Heart left ventricle (tissue), 16 donors: ENCODE measurements at regions not wholly inside any gene's neighbourhood (a gene's known extent, or its start where the extent isn't known, plus 50 kb on each side); places are given as distances from the start of the nearest gene placed in this dataset.
A peak's percentile ranks its signal among the peaks of the same experiment; 100 is the strongest.

Experiments used
- ATAC-seq, 4 donors: fragments of 200-7000 bp; cut with Tn5 transposase; one replicate each; pipeline ENCODE4 v1.9.1; 2020 to 2022; ENCODE audit warnings: moderate library complexity in 4 of 4, mild to moderate bottlenecking in 3 of 4, moderate number of reproducible peaks in 1 of 4
- DNase-seq, 5 donors: peaks; one replicate each; pipeline ENCODE4 v3.0.0-alpha.2; 2020
- H3K27ac ChIP-seq, 12 donors: fragments of 200-600 bp; sonication (generic) in 4 of 12; one replicate each; pipeline versions ENCODE4 v1.5.0 to v1.8.0; 2016 to 2022; ENCODE audit warnings: mild to moderate bottlenecking in 2 of 12
- H3K27me3 ChIP-seq, 9 donors: fragments of 200-600 bp; sonication (generic) in 2 of 9; one replicate each; pipeline versions ENCODE4 v1.5.1 to v1.8.0; 2016 to 2022; ENCODE audit warnings: mild to moderate bottlenecking in 3 of 9
- H3K36me3 ChIP-seq, 9 donors: fragments of 200-600 bp; sonication (generic) in 2 of 9; one replicate each; pipeline versions ENCODE4 v1.5.0 to v1.8.0; 2018 to 2022; ENCODE audit warnings: mild to moderate bottlenecking in 2 of 9
- H3K4me1 ChIP-seq, 12 donors: fragments of 200-600 bp; sonication (generic) in 4 of 12; one replicate each; pipeline versions ENCODE4 v1.5.0 to v1.8.0; 2016 to 2022; ENCODE audit warnings: mild to moderate bottlenecking in 3 of 12
- H3K4me3 ChIP-seq, 12 donors: fragments of 200-600 bp; sonication (generic) in 4 of 12; one replicate each; pipeline versions ENCODE4 v1.5.0 to v1.8.0; 2017 to 2022; ENCODE audit warnings: mild to moderate bottlenecking in 9 of 12, moderate library complexity in 4 of 12
- H3K9me3 ChIP-seq, 12 donors: fragments of 200-600 bp; sonication (generic) in 4 of 12; one replicate each; pipeline versions ENCODE4 v1.5.0 to v1.8.0; 2016 to 2022; ENCODE audit warnings: mild to moderate bottlenecking in 1 of 12
- POLR2A ChIP-seq, 2 donors: fragments of 450-650 bp; IDR thresholded peaks; one replicate each; pipeline ENCODE4 v1.6.1; 2017; ENCODE audit warnings: antibody characterized with exemption in 2 of 2, mild to moderate bottlenecking in 2 of 2, moderate library complexity in 2 of 2
- WGBS, 4 donors: extraction: QIAGEN DNeasy Blood & Tissue Kit in 2 of 4; methylation state at CpG; one replicate each; pipeline versions ENCODE4 v1.1.5 to v1.1.7; 2013 to 2018; 5-methylcytosine and 5-hydroxymethylcytosine counted together
- intact Hi-C, 10 donors: fragments of 100-400 bp; cut with DNase I; formaldehyde crosslinking; loops; one replicate each; pipeline versions ENCODE4 v1.11.1 to v1.14.2; 2022
- TF ChIP-seq, protein P1 (sequence below), 12 donors: fragments of 200-600 bp; sonication (generic) in 4 of 12; IDR thresholded peaks; one replicate each; pipeline versions ENCODE4 v1.5.0 to v1.8.0; 2018 to 2022; ENCODE audit warnings: antibody characterized with exemption in 12 of 12, mild to moderate bottlenecking in 5 of 12
- donor health status: ischemic (EF 13 %, LVEDD 7.1; RV severe dilation, severe dysfunction).
- donor health status: healthy with polysubstance abuse.
- donor health status: DM: no; HTN: yes; CAD: no.
- donor health status: DM: no; HTN: no; CAD: no.
- donor health status: ischemic (EF 25% LVEDD 6.9; RV normal size, moderate dysfunction).
- donor health status: ischemic (EF 25% LVEDD 5.7; RV mildly dilated, moderate dysfunction).
- donor health status: healthy.
- donor health status: DM: yes; HTN: yes; CAD: no.
- donor health status: ischemic (EF 35%, LVEDD 5.7; RV mildly dilated, moderate dysfunction).
- donor health status: nonischemic (EF 11% LVEDD 7.7; RV severe dilation, severe dysfunction).
- donor health status: DM: yes; HTN: yes; CAD: no.
- donor health status: PGD.
- donor health status: ischemic (EF 29% LVEDD 5.4; RV normal size, mild dysfunction).
- donor health status: nonischemic (EF 23%, LVEDD 6.1; RV moderate dilation, normal function).

DNA sequence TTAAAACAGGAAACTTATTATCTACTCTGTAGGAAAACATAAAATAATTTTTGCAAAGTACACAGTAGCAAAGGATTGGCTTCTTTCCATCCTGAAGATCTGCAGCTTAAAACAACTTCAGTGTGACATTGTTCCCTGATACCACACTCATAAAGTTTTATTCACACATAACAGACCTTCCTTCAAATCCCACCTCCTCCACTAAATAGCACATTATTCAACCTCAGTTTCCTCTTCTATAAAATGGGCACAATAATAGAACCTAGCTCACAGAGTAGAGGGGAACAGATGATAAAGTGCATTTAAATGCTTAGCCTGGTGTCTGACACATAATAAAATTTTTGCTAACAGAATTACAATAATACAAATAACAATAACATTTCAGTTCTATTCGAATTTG lies 250.4 kb upstream of the RBBP8 start:
- Histone ChIP-seq H3K4me1 (peaks cover 0 to 13% (median 9%) of the 10 kb centered on the region in 12 donors), H3K9me3 (peaks cover 0 to 3% (median 0%) of the 10 kb centered on the region in 12 donors), H3K27ac (peak overlapping the region in 1 of 12 donors; percentile 49), H3K4me3 (peak overlapping the region in 1 of 12 donors; percentile 6), H3K36me3 (no peaks in the 10 kb centered on the region), H3K27me3 (no peaks in the 10 kb centered on the region)
- no peak for ATAC-seq
- TF ChIP-seq, protein P1, sequence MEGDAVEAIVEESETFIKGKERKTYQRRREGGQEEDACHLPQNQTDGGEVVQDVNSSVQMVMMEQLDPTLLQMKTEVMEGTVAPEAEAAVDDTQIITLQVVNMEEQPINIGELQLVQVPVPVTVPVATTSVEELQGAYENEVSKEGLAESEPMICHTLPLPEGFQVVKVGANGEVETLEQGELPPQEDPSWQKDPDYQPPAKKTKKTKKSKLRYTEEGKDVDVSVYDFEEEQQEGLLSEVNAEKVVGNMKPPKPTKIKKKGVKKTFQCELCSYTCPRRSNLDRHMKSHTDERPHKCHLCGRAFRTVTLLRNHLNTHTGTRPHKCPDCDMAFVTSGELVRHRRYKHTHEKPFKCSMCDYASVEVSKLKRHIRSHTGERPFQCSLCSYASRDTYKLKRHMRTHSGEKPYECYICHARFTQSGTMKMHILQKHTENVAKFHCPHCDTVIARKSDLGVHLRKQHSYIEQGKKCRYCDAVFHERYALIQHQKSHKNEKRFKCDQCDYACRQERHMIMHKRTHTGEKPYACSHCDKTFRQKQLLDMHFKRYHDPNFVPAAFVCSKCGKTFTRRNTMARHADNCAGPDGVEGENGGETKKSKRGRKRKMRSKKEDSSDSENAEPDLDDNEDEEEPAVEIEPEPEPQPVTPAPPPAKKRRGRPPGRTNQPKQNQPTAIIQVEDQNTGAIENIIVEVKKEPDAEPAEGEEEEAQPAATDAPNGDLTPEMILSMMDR (IDR thresholded peaks at IDR 0.05), result no peak
- TF ChIP-seq POLR2A (IDR thresholded peaks at IDR 0.05), result no peak
- intact Hi-C loops, result no loop called here
- WGBS, 4 donors, result 37 to 52% (median 40%) methylated on average over 1 of the region's 1 CpG
- no peak for DNase-seq

DNA sequence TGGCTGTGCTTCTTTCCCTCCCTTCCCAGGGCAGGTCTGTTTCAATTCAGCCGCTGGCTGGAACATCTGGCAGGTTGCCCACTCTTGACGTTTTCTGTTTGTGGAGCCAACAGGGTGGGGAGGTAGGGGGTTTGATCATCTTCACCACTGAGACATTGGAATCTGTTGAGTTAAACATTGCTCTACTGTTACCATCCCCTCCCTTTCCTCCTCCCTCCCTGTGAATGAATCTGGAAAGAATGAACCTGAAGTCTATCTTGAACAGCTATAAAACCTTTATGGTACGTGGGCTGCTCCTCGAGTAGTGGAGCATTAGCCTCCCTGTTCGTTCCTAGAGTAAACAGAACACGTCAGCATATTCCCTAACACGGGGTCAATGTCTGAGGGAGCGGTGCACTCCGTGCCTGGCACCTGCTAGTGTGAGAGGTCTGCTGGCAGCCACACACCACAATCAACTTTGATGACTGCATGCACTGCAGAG lies 249.9 kb upstream of the RBBP8 start:
- H3K27me3 ChIP-seq, result no peaks in the 10 kb centered on the region
- TF ChIP-seq POLR2A (IDR thresholded peaks at IDR 0.05), result no peak
- TF ChIP-seq, protein P1 (IDR thresholded peaks at IDR 0.05), result no peak
- intact Hi-C loops, result no loop called here
- no peaks in the 10 kb centered on the region for H3K36me3 ChIP-seq
- peak overlapping the region in 5 of 12 donors; percentile 6 to 20 (median 13) for H3K4me3 ChIP-seq
- DNase-seq (peak in 4 of 5 donors; percentile 53 to 67 (median 58)), ATAC-seq (peak; percentile 73 to 93 (median 86))
- H3K9me3 ChIP-seq, result peaks cover 0 to 4% (median 0%) of the 10 kb centered on the region in 12 donors
- peak overlapping the region in 1 of 12 donors; percentile 49 for H3K27ac ChIP-seq
- 11 to 16% (median 13%) methylated on average over 8 to 9 of the region's 9 CpGs for WGBS, 4 donors
- H3K4me1 ChIP-seq, result peaks cover 0 to 13% (median 9%) of the 10 kb centered on the region in 12 donors

DNA sequence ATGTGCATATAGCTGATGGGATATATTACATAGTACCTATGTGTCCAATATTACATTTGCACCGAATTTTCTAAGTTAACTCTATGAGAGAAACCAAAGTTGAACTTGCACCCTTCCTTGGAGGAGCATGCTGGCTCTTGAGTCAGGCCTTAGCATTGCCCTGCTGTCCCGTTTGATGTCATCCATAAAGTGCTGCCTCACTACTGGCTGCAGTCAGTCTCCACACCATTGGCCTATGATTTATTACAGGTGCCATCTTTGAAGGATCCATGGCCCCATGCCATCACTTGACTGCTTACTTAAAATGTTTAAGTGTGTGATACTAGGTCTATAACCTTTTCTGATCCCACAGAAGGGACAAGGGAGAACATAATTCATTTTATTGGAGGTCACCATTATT lies 249.3 kb upstream of the RBBP8 start:
- 84 to 91% (median 85%) methylated on average over 2 of the region's 2 CpGs for WGBS, 4 donors
- no peak overlapping the region for H3K27ac ChIP-seq
- no peaks in the 10 kb centered on the region for H3K36me3 ChIP-seq
- H3K4me1 ChIP-seq, result peaks cover 0 to 13% (median 9%) of the 10 kb centered on the region in 12 donors
- DNase-seq (no peak), ATAC-seq (peak in 1 of 4 donors; percentile 31)
- H3K4me3 ChIP-seq, result no peak overlapping the region
- H3K9me3 ChIP-seq, result peaks cover 0 to 4% (median 0%) of the 10 kb centered on the region in 12 donors
- H3K27me3 ChIP-seq, result no peaks in the 10 kb centered on the region
- TF ChIP-seq, protein P1 (IDR thresholded peaks at IDR 0.05), result no peak
- no peak for TF ChIP-seq POLR2A (IDR thresholded peaks at IDR 0.05)
- intact Hi-C loops, result no loop called here

DNA sequence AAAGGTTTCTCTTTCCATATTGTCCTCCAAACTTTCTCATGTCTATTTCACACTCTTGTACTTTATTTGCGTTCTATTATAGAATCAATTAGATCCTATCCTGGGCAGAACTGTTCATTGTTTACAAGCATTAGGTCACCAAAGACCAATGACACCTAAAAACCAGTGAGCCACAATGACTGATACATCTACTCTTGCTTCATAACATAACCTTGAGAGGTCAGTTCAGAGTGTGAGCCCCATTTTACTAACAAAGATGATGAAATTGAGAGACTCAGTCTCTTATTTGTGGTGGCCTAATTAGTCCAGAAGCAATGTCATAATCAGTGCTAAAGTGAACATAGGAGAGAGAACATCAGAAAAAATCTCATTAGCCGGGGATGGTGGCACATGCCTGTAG lies 248.9 kb upstream of the RBBP8 start:
- peaks cover 0 to 13% (median 9%) of the 10 kb centered on the region in 12 donors for H3K4me1 ChIP-seq
- no peak for TF ChIP-seq POLR2A (IDR thresholded peaks at IDR 0.05)
- TF ChIP-seq, protein P1 (IDR thresholded peaks at IDR 0.05), result no peak
- no peak for ATAC-seq
- no peaks in the 10 kb centered on the region for H3K27me3 ChIP-seq
- H3K36me3 ChIP-seq, result no peaks in the 10 kb centered on the region
- DNase-seq, result no peak
- peaks cover 0 to 4% (median 0%) of the 10 kb centered on the region in 12 donors for H3K9me3 ChIP-seq
- H3K4me3 ChIP-seq, result no peak overlapping the region
- WGBS, 4 donors, result 94 to 99% (median 96%) methylated on average over 2 of the region's 2 CpGs
- intact Hi-C loops, result no loop called here
- H3K27ac ChIP-seq, result no peak overlapping the region
